ENCODE measurements at regions not wholly inside any gene's neighbourhood (a gene's known extent, or its start where the extent isn't known, plus 50 kb on each side); places are given as distances from the start of the nearest gene placed in this dataset.

DNA sequence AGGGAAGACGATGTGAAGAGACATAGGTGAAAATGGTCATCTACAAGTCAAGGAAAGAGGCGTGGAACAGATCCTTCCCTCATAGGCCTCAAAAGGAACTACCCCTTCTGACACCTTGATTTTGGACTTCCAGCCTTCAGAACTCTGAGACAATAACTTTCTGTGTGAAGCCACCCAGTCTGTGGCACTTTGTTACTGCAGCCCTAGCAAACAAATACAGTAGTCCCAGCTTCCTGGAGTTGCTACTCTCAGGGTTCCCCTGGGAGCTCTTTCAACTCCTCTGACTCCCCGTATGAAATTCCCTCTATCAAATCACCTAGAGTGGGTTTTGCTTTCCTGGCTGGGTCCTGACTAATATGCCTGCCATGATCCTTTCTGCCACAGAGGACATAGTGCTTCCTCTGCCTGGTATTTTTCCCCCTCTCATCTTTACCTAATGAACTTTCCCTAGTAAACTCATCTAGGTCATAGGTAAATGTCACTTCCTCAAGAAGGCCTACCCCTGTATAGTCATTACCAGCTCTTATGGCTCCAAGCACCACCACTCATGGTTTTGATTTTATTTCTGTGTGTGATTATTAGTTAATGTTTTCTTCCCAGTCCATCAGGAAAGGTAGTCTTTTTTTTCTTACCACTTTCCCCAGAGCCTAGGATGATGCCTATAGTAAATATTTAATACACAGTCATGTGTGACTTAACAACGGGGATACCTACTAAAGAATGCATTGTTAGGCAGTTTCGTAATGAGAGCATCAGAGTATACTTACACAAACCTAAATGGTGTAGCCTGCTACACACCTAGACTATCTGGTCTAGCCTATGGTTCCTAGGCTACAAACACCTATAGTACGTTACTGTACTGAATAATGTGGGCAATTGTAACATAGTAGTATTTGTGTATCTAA is 111.5 kb upstream of the LGALSL start:
- H3K4me3 ChIP-seq (ENCODE audit: low read depth in 1 of 2, low read length in 1 of 2), result no peak overlapping the region
- no peaks in the 10 kb centered on the region for H3K36me3 ChIP-seq
- no peak overlapping the region for H3K27ac ChIP-seq
- no peaks in the 10 kb centered on the region for H3K9me3 ChIP-seq
- H3K27me3 ChIP-seq, result no peaks in the 10 kb centered on the region
- TF ChIP-seq, protein P1, sequence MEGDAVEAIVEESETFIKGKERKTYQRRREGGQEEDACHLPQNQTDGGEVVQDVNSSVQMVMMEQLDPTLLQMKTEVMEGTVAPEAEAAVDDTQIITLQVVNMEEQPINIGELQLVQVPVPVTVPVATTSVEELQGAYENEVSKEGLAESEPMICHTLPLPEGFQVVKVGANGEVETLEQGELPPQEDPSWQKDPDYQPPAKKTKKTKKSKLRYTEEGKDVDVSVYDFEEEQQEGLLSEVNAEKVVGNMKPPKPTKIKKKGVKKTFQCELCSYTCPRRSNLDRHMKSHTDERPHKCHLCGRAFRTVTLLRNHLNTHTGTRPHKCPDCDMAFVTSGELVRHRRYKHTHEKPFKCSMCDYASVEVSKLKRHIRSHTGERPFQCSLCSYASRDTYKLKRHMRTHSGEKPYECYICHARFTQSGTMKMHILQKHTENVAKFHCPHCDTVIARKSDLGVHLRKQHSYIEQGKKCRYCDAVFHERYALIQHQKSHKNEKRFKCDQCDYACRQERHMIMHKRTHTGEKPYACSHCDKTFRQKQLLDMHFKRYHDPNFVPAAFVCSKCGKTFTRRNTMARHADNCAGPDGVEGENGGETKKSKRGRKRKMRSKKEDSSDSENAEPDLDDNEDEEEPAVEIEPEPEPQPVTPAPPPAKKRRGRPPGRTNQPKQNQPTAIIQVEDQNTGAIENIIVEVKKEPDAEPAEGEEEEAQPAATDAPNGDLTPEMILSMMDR (IDR thresholded peaks at IDR 0.05), result no peak
- H3K4me1 ChIP-seq (ENCODE audit: control insufficient read depth in 1 of 2, insufficient read depth in 1 of 2, low read depth in 1 of 2, low read length in 1 of 2), result no peaks in the 10 kb centered on the region

DNA sequence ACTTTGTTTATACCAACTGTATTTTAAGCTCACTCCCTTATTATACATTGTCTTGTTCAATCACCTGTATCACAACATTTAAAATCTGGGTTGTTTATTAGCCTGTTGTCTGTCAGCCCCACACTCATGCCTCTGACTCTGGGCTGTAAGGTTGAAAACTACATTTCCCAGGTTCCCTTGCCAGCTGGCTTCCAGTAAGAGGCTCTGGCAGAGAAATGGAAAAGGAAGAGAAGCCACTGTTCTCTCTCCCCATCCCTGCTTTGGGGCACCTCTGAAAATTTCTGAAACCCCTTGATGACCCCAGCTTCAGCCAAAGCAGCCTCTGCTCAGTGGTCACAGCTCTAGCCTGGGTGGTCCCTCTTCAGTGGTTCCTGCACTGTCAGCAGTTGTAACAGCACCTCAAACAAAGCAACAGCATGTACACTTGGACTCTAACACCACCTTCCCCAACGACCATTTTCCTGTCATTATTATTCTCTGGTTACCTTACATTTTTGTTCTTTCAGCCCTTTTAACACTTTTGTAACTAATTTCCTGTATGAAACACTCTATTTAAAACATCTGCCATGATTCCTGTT is 108.9 kb upstream of the LGALSL start:
- no peak overlapping the region for H3K4me3 ChIP-seq (ENCODE audit: low read depth in 1 of 2, low read length in 1 of 2)
- no peaks in the 10 kb centered on the region for H3K27me3 ChIP-seq
- H3K36me3 ChIP-seq, result no peaks in the 10 kb centered on the region
- H3K27ac ChIP-seq, result no peak overlapping the region
- H3K4me1 ChIP-seq (ENCODE audit: control insufficient read depth in 1 of 2, insufficient read depth in 1 of 2, low read depth in 1 of 2, low read length in 1 of 2), result no peaks in the 10 kb centered on the region
- TF ChIP-seq, protein P1 (IDR thresholded peaks at IDR 0.05), result no peak
- H3K9me3 ChIP-seq, result no peaks in the 10 kb centered on the region

DNA sequence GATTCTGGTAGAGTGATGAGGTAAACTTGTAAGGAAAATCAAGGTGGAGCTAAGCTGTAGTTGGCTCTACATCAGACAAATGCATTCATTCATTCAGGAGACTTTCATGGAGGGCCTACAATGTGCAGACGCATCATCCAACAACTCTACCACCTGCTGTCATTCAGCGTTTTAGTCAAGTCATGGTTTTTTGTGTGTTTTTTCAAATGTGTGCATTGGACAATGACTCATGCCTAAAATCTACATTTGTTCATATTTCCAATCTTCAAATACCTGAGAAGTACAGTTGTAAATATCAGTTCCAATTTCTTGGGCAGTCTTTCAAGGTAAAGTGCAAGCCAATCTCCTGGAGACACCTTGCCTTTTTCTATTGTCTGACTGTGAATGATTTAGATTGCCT is 108.0 kb upstream of the LGALSL start:
- no peaks in the 10 kb centered on the region for H3K9me3 ChIP-seq
- TF ChIP-seq, protein P1 (IDR thresholded peaks at IDR 0.05), result no peak
- H3K27me3 ChIP-seq, result no peaks in the 10 kb centered on the region
- H3K36me3 ChIP-seq, result no peaks in the 10 kb centered on the region
- H3K4me1 ChIP-seq (ENCODE audit: control insufficient read depth in 1 of 2, insufficient read depth in 1 of 2, low read depth in 1 of 2, low read length in 1 of 2), result no peaks in the 10 kb centered on the region
- no peak overlapping the region for H3K27ac ChIP-seq
- H3K4me3 ChIP-seq (ENCODE audit: low read depth in 1 of 2, low read length in 1 of 2), result no peak overlapping the region

DNA sequence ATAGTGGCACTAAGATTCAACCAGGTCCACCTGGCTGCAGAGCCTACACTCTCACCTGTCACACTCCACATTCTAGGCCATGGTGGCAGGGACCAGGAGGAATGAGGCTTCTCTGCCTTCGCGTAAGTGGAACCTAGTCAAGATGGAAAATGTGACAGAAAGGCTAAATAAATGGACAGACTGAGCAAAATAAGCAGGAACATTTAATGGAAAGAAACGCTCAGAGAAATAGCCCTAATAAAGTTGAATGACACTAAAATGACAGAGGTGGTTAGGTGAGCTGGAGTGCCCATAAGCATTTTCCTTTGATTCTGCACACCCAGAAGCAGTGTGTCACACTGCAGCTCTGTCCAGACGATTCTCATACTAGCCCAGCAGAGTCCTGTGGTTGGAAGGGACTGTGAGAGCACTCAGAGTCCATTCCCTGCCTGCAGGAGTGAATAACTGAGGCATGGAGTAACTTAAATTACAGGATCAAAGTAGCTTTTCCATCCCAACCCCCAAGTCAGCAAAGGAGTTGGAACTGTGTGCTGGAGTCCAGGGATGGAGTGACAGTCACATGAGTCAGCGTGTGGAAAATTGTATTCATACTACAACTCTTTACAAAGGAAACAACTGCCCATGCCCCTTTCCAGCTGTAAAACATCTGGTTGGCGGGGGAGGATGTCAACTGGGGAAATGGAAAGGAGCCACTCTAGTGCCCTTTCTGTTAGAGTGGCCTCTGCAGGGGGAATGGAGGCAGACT is 105.4 kb upstream of the LGALSL start:
- TF ChIP-seq, protein P1 (IDR thresholded peaks at IDR 0.05), result no peak
- no peaks in the 10 kb centered on the region for H3K4me1 ChIP-seq (ENCODE audit: control insufficient read depth in 1 of 2, insufficient read depth in 1 of 2, low read depth in 1 of 2, low read length in 1 of 2)
- H3K9me3 ChIP-seq, result no peaks in the 10 kb centered on the region
- no peak overlapping the region for H3K27ac ChIP-seq
- H3K36me3 ChIP-seq, result no peaks in the 10 kb centered on the region
- no peaks in the 10 kb centered on the region for H3K27me3 ChIP-seq
- no peak overlapping the region for H3K4me3 ChIP-seq (ENCODE audit: low read depth in 1 of 2, low read length in 1 of 2)

DNA sequence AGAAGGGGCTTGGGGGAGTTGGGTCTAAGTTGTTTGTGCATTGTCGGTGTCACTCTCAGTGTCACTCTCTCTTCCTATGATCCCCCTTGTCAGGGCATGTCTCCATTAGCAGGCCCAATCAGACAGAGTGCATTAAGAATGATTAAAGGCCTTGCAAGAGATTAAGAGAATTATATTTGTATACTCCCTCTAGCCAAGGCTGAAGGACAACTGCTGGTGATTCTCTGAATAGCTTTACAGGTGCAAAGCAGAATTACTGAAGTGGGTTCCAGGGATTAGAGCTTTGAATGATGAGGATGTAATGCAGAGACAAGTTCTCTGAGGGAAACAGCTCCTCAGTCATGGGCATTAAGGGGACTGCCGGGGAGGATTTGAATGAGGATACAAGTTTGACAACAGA is 104.8 kb upstream of the LGALSL start:
- TF ChIP-seq, protein P1 (IDR thresholded peaks at IDR 0.05), result no peak
- no peaks in the 10 kb centered on the region for H3K27me3 ChIP-seq
- no peaks in the 10 kb centered on the region for H3K36me3 ChIP-seq
- H3K4me1 ChIP-seq (ENCODE audit: control insufficient read depth in 1 of 2, insufficient read depth in 1 of 2, low read depth in 1 of 2, low read length in 1 of 2), result no peaks in the 10 kb centered on the region
- no peaks in the 10 kb centered on the region for H3K9me3 ChIP-seq
- no peak overlapping the region for H3K27ac ChIP-seq
- no peak overlapping the region for H3K4me3 ChIP-seq (ENCODE audit: low read depth in 1 of 2, low read length in 1 of 2)
